H1 (cell line): ENCODE measurements at regions not wholly inside any gene's neighbourhood (a gene's known extent, or its start where the extent isn't known, plus 50 kb on each side); places are given as distances from the start of the nearest gene placed in this dataset.
A peak's percentile ranks its signal among the peaks of the same experiment; 100 is the strongest.

Experiments
- CTCF ChIA-PET: fragments of 300-600 bp; sonication (Branson Sonifier 250); formaldehyde crosslinking; loops from one replicate; lab custom pipeline; 2021; ENCODE audit not compliant: partially characterized antibody; lab: Charles Lee
- POLR2A ChIA-PET: fragments of 300-600 bp; sonication (Branson Sonifier 250); formaldehyde crosslinking; loops from one replicate; lab custom pipeline; 2021; ENCODE audit warnings: inconsistent platforms; ENCODE audit not compliant: partially characterized antibody; lab: Charles Lee
- DNase-seq, 2 experiments: peaks; one replicate each; pipeline versions ENCODE4 v3.0.0 to v3.0.0-alpha.2; 2010 to 2022; ENCODE audit warnings: low spot score in 2 of 2, low read depth in 1 of 2, mixed read lengths in 1 of 2
- FAIRE-seq: peaks from 2 replicates; lab custom pipeline; 2011; peaks lifted over from hg19 to GRCh38; lab: Jason Lieb, UNC
- H2AFZ ChIP-seq: 2 replicates; pipeline ENCODE4 v1.8.1; 2012; ENCODE audit warnings: low read length, inconsistent platforms
- H2AK5ac ChIP-seq: 2 replicates; pipeline ENCODE4 v1.6.1; 2013; ENCODE audit warnings: low read depth, low read length
- H2BK120ac ChIP-seq: replicated peaks from 2 replicates; pipeline ENCODE3; 2013; ENCODE audit warnings: low read depth, low read length, inconsistent platforms
- H2BK12ac ChIP-seq: 2 replicates; pipeline ENCODE4 v1.6.1; 2013; ENCODE audit warnings: low read depth, low read length
- H2BK15ac ChIP-seq: 2 replicates; pipeline ENCODE4 v1.6.1; 2013; ENCODE audit warnings: low read length
- H2BK20ac ChIP-seq: 2 replicates; pipeline ENCODE4 v1.6.1; 2013; ENCODE audit warnings: low read length
- H2BK5ac ChIP-seq: 2 replicates; pipeline ENCODE4 v1.6.1; 2013; ENCODE audit warnings: low read depth, low read length
- H3K14ac ChIP-seq: 2 replicates; pipeline ENCODE4 v1.6.1; 2013; ENCODE audit warnings: inconsistent platforms; ENCODE audit not compliant: insufficient read length
- H3K18ac ChIP-seq: 2 replicates; pipeline ENCODE4 v1.6.1; 2013; ENCODE audit warnings: low read length; ENCODE audit errors: extremely low read depth
- H3K23ac ChIP-seq: 2 replicates; pipeline ENCODE4 v1.6.1; 2013; ENCODE audit warnings: inconsistent platforms; ENCODE audit not compliant: insufficient read length
- H3K23me2 ChIP-seq: 2 replicates; pipeline ENCODE4 v1.6.1; 2013; ENCODE audit warnings: low read depth, low read length
- H3K27ac ChIP-seq: 2 replicates; pipeline ENCODE4 v1.6.1; 2011; ENCODE audit warnings: low read depth, low read length, inconsistent platforms
- H3K27me3 ChIP-seq, 4 experiments: replicated peaks in 1 of 4; 1 replicate in 1 of 4; 2 replicates in 3 of 4; pipeline versions ENCODE4 v1.6.1 to v1.8.1; 2011 to 2013; ENCODE audit warnings: low read length in 3 of 4, mild to moderate bottlenecking in 3 of 4, inconsistent platforms in 2 of 4, mixed read lengths in 2 of 4, moderate library complexity in 1 of 4; ENCODE audit not compliant: control insufficient read depth in 3 of 4, insufficient read depth in 3 of 4; ENCODE audit errors: extremely low read depth in 1 of 4
- H3K36me3 ChIP-seq, 4 experiments: 2 replicates each; pipeline versions ENCODE4 v1.6.1 to v1.8.1; 2011 to 2013; ENCODE audit warnings: mild to moderate bottlenecking in 4 of 4, low read length in 3 of 4, moderate library complexity in 2 of 4, control low read depth in 1 of 4, inconsistent platforms in 1 of 4; ENCODE audit not compliant: insufficient read depth in 4 of 4, control insufficient read depth in 2 of 4
- H3K4ac ChIP-seq: replicated peaks from 2 replicates; pipeline ENCODE3; 2013; ENCODE audit warnings: low read length, low read depth, mixed read lengths, inconsistent platforms; ENCODE audit not compliant: insufficient read length
- H3K4me1 ChIP-seq, 4 experiments: replicated peaks in 1 of 4; 1 replicate in 1 of 4; 2 replicates in 3 of 4; pipeline versions ENCODE4 v1.6.1 to v1.8.1; 2011 to 2013; ENCODE audit warnings: low read length in 3 of 4, inconsistent platforms in 2 of 4, mixed read lengths in 1 of 4; ENCODE audit not compliant: insufficient read depth in 4 of 4, control insufficient read depth in 3 of 4
- H3K4me2 ChIP-seq, 2 experiments: 2 replicates each; pipeline versions ENCODE4 v1.6.1 to v1.8.1; 2011 to 2013; ENCODE audit warnings: low read depth in 2 of 2, low read length in 2 of 2, control low read depth in 1 of 2, inconsistent platforms in 1 of 2, mild to moderate bottlenecking in 1 of 2; ENCODE audit not compliant: insufficient read depth in 1 of 2
- H3K4me3 ChIP-seq, 4 experiments: fragments of 200-600, 300-600 bp in 1 of 4; sonication (generic), shearing (Covaris generic), sonication (Bioruptor Twin) in 1 of 4; 2 replicates each; pipeline versions ENCODE4 v1.5.1 to v1.8.1; 2011 to 2016; ENCODE audit warnings: low read length in 4 of 4, low read depth in 3 of 4, control low read depth in 2 of 4, inconsistent platforms in 2 of 4, mild to moderate bottlenecking in 2 of 4, mixed read lengths in 1 of 4, moderate library complexity in 1 of 4; ENCODE audit not compliant: insufficient read depth in 2 of 4; ENCODE audit errors: extremely low read depth in 1 of 4
- H3K56ac ChIP-seq: replicated peaks from 2 replicates; pipeline ENCODE3; 2013; ENCODE audit warnings: low read depth, mild to moderate bottlenecking, mixed read lengths, low read length, inconsistent platforms; ENCODE audit not compliant: insufficient read length
- H3K79me1 ChIP-seq: 2 replicates; pipeline ENCODE4 v1.6.1; 2013; ENCODE audit warnings: low read depth, low read length, control low read depth
- H3K79me2 ChIP-seq, 2 experiments: 2 replicates each; pipeline versions ENCODE4 v1.6.1 to v1.8.1; 2012 to 2013; ENCODE audit warnings: low read length in 2 of 2, mild to moderate bottlenecking in 2 of 2, inconsistent platforms in 1 of 2; ENCODE audit not compliant: insufficient read depth in 2 of 2, control insufficient read depth in 1 of 2
- H3K9ac ChIP-seq, 4 experiments: replicated peaks in 1 of 4; 1 replicate in 1 of 4; 2 replicates in 3 of 4; pipeline versions ENCODE4 v1.6.1 to v1.8.1; 2011 to 2013; ENCODE audit warnings: low read depth in 3 of 4, low read length in 3 of 4, control low read depth in 2 of 4, mild to moderate bottlenecking in 2 of 4, moderate library complexity in 2 of 4, inconsistent platforms in 1 of 4; ENCODE audit errors: extremely low read depth in 1 of 4
- H3K9me3 ChIP-seq, 2 experiments: 2 replicates each; pipeline versions ENCODE4 v1.6.1 to v1.8.1; 2012 to 2013; ENCODE audit warnings: mild to moderate bottlenecking in 2 of 2, moderate library complexity in 2 of 2, control low read depth in 1 of 2, inconsistent platforms in 1 of 2, low read depth in 1 of 2, low read length in 1 of 2, mixed read lengths in 1 of 2; ENCODE audit not compliant: insufficient read depth in 2 of 2
- H4K20me1 ChIP-seq, 2 experiments: replicated peaks in 1 of 2; 2 replicates each; pipeline versions ENCODE3 to v1.8.1; 2011 to 2013; ENCODE audit warnings: inconsistent platforms in 2 of 2, low read length in 2 of 2, mild to moderate bottlenecking in 1 of 2; ENCODE audit not compliant: insufficient read depth in 2 of 2, control insufficient read depth in 1 of 2
- H4K5ac ChIP-seq: 2 replicates; pipeline ENCODE4 v1.6.1; 2013; ENCODE audit warnings: low read length, low read depth, mixed read lengths, inconsistent platforms; ENCODE audit not compliant: insufficient read length
- H4K8ac ChIP-seq: 2 replicates; pipeline ENCODE4 v1.8.0; 2013; ENCODE audit warnings: mild to moderate bottlenecking, moderate library complexity, low read length, inconsistent platforms; ENCODE audit not compliant: insufficient read depth; ENCODE audit errors: extremely low read depth
- H4K91ac ChIP-seq: replicated peaks from 2 replicates; pipeline ENCODE3; 2013; ENCODE audit warnings: low read length, mixed read lengths, inconsistent platforms; ENCODE audit not compliant: insufficient read length
- CTCF ChIP-seq, 3 experiments: IDR thresholded peaks; 1 replicate in 2 of 3; 2 replicates in 1 of 3; pipeline versions ENCODE4 v1.5.1 to v1.6.1; 2011; ENCODE audit warnings: low read length in 3 of 3, mild to moderate bottlenecking in 3 of 3, inconsistent platforms in 2 of 3, low read depth in 1 of 3, moderate library complexity in 1 of 3; ENCODE audit not compliant: insufficient read depth in 1 of 3; ENCODE audit errors: control extremely low read depth in 1 of 3
- RAD21 ChIP-seq, 2 experiments: IDR thresholded peaks in 1 of 2; conservative IDR thresholded peaks in 1 of 2; 2 replicates each; pipeline ENCODE4 v1.6.1; 2011; ENCODE audit warnings: low read depth in 2 of 2, low read length in 2 of 2, improper control_type of control experiment in 1 of 2, inconsistent platforms in 1 of 2, mild to moderate bottlenecking in 1 of 2, moderate library complexity in 1 of 2
- RNF2 ChIP-seq: fragments of 200-900, 300-1000 bp; sonication (generic); IDR thresholded peaks from 2 replicates; pipeline ENCODE4 v1.7.1; 2016; ENCODE audit warnings: borderline replicate concordance, low read depth, mild to moderate bottlenecking, antibody characterized with exemption, low read length; ENCODE audit not compliant: poor library complexity, severe bottlenecking; ENCODE audit errors: missing control alignments
- WGBS, 2 experiments: shearing (Covaris generic) in 1 of 2; methylation state at CpG; one replicate each; pipeline versions ENCODE4 v1.1.6 to v1.1.7; 2013 to 2015; ENCODE audit warnings: low lambda C conversion rate in 2 of 2, mixed read lengths in 2 of 2, inconsistent platforms in 1 of 2, low coverage in 1 of 2, missing lambda C conversion rate in 1 of 2; ENCODE audit not compliant: insufficient replicate concordance in 2 of 2, insufficient coverage in 1 of 2, insufficient read length in 1 of 2; ENCODE audit errors: extremely low coverage in 1 of 2, missing lambda C conversion rate in 1 of 2; 5-methylcytosine and 5-hydroxymethylcytosine counted together

- no peaks in the 10 kb centered on the region for H3K36me3 ChIP-seq
Observed at GRCh38 chr5:69024241-69024651, 69.6 kb upstream of the SLC30A5 start.

More at GRCh38 chr5:69024241-69024651, 69.6 kb upstream of the SLC30A5 start:
- peak in 1 of 2 experiments; percentile 51 for DNase-seq
- Histone ChIP-seq H3K4me2 (no peak overlapping the region), H3K14ac (no peak overlapping the region), H2BK20ac (no peak overlapping the region), H3K27ac (no peak overlapping the region), H3K18ac (no peak overlapping the region)
- peak; percentile 34 to 86 (median 59) for TF ChIP-seq CTCF (IDR thresholded peaks at IDR 0.05; ENCODE audit: control extremely low read depth in 1 of 3, insufficient read depth in 1 of 3, low read depth in 1 of 3, low read length in 3 of 3)
- peak; percentile 86 for TF ChIP-seq RAD21 (IDR thresholded peaks at IDR 0.05 in 1 of 2, conservative IDR thresholded peaks at IDR 0.05 in 1 of 2; ENCODE audit: low read depth in 2 of 2, low read length in 2 of 2)
- no peak for TF ChIP-seq RNF2
- TF ChIP-seq, all 59 proteins: peak for 2
- no peak overlapping the region for H3K4me3 ChIP-seq
- WGBS, 2 experiments, result 69% methylated on average over 5 of the region's 5 CpGs; no CpG with 5 or more reads in 1 of the 2 experiments
- H3K23me2 ChIP-seq, result no peaks in the 10 kb centered on the region
- peak overlapping the region; percentile 2; the same call in 1 of the 2 replicates for H2AFZ ChIP-seq
- no peak overlapping the region for H3K23ac ChIP-seq
- H4K20me1 ChIP-seq, result no peaks in the 10 kb centered on the region
- H3K4ac ChIP-seq, result no peak overlapping the region
- ChIA-PET POLR2A (no interaction called here), CTCF (interaction anchor here (0.6 to 4.8 kb wide), 33 partner anchors 7 to 1942 kb away, joined by 3 to 23 read pairs (median 3); no protein-coding TSS in a partner anchor)
- no peak overlapping the region for H2AK5ac ChIP-seq
- no peak overlapping the region for H4K5ac ChIP-seq
- no peak overlapping the region for H3K9ac ChIP-seq
- no peak overlapping the region for H2BK5ac ChIP-seq
- no peaks in the 10 kb centered on the region for H3K79me1 ChIP-seq
- no peaks in the 10 kb centered on the region for H3K4me1 ChIP-seq
- H2BK12ac ChIP-seq, result no peak overlapping the region
- H2BK15ac ChIP-seq, result no peak overlapping the region
- H2BK120ac ChIP-seq, result no peak overlapping the region
- H3K27me3 ChIP-seq, result no peaks in the 10 kb centered on the region
- H4K91ac ChIP-seq, result no peak overlapping the region
- H3K9me3 ChIP-seq, result no peaks in the 10 kb centered on the region
- H4K8ac ChIP-seq, result no peak overlapping the region
- no peaks in the 10 kb centered on the region for H3K79me2 ChIP-seq
- H3K56ac ChIP-seq, result no peak overlapping the region
- FAIRE-seq, result peak; percentile 90
